Testis (tissue), 2 donors: ENCODE measurements at regions not wholly inside any gene's neighbourhood (a gene's known extent, or its start where the extent isn't known, plus 50 kb on each side); places are given as distances from the start of the nearest gene placed in this dataset.
"Not testable (repeated sequence)": the region's sequence is repeated elsewhere in the genome, so short reads cannot be mapped to it uniquely, and the experiment has no call there.

ENCODE experiments used
- DNase-seq: peaks from one replicate; pipeline ENCODE4 v3.0.0-alpha.2; 2019
- H3K27ac ChIP-seq, 2 donors: fragments of 200-600 bp; sonication (generic); one replicate each; pipeline ENCODE4 v1.5.1; 2019
- H3K27me3 ChIP-seq: fragments of 200-600 bp; sonication (generic); one replicate; pipeline ENCODE4 v1.5.1; 2019
- H3K36me3 ChIP-seq: fragments of 200-600 bp; sonication (generic); one replicate; pipeline ENCODE4 v1.5.1; 2017; ENCODE audit warnings: low read depth; ENCODE audit errors: missing control alignments
- H3K4me1 ChIP-seq: fragments of 200-600 bp; sonication (generic); one replicate; pipeline ENCODE4 v1.5.1; 2019
- H3K4me3 ChIP-seq, 2 donors: fragments of 200-600 bp; sonication (generic); one replicate each; pipeline ENCODE4 v1.5.1; 2017 to 2019
- H3K9me3 ChIP-seq: fragments of 200-600 bp; sonication (generic); one replicate; pipeline ENCODE4 v1.5.1; 2017
- POLR2A ChIP-seq: fragments of 450-650 bp; IDR thresholded peaks from one replicate; pipeline ENCODE4 v1.6.1; 2017; ENCODE audit warnings: antibody characterized with exemption, mild to moderate bottlenecking, moderate library complexity
- WGBS, 2 donors: methylation state at CpG; one replicate each; pipeline ENCODE4 v1.1.5; 2018; 5-methylcytosine and 5-hydroxymethylcytosine counted together
- intact Hi-C: fragments of 100-400 bp; cut with DNase I; formaldehyde crosslinking; loops from one replicate; pipeline ENCODE4 v1.15.1; 2023; ENCODE audit warnings: low total_unique reads
- TF ChIP-seq, protein P1 (sequence below), 3 experiments: fragments of 450-650 bp in 2 of 3; fragments of 200-600 bp in 1 of 3; sonication (generic) in 1 of 3; IDR thresholded peaks; one replicate each; pipeline ENCODE4 v1.5.1; 2016 to 2019; ENCODE audit warnings: antibody characterized with exemption in 3 of 3, mild to moderate bottlenecking in 2 of 3, moderate library complexity in 1 of 3

DNA sequence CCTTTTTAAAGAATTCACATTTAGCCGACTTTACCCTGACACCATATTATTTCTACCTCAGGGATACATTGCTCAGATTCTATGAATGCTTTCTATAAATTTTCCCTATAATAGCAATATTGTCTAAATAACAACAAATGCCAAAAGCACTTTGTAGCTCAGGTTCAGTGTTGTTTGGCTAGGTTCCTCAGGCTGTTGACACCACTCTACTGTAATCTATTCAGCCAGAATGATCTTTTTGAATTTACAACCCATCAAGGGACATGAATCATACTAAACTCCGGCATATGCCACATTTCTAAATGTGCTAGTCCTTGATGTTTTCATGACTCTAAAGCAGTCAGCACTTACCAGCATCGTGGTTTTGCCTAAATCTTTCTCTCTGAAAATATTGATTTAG lies 641.5 kb upstream of the CDH10 start:
- no peak overlapping the region for H3K4me3 ChIP-seq
- 67 to 71% methylated on average over 3 of the region's 3 CpGs for WGBS, 2 donors
- H3K9me3 ChIP-seq, result no peaks in the 10 kb centered on the region
- TF ChIP-seq, protein P1, sequence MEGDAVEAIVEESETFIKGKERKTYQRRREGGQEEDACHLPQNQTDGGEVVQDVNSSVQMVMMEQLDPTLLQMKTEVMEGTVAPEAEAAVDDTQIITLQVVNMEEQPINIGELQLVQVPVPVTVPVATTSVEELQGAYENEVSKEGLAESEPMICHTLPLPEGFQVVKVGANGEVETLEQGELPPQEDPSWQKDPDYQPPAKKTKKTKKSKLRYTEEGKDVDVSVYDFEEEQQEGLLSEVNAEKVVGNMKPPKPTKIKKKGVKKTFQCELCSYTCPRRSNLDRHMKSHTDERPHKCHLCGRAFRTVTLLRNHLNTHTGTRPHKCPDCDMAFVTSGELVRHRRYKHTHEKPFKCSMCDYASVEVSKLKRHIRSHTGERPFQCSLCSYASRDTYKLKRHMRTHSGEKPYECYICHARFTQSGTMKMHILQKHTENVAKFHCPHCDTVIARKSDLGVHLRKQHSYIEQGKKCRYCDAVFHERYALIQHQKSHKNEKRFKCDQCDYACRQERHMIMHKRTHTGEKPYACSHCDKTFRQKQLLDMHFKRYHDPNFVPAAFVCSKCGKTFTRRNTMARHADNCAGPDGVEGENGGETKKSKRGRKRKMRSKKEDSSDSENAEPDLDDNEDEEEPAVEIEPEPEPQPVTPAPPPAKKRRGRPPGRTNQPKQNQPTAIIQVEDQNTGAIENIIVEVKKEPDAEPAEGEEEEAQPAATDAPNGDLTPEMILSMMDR (IDR thresholded peaks at IDR 0.05), result no peak
- no peak for TF ChIP-seq POLR2A
- H3K36me3 ChIP-seq, result no peaks in the 10 kb centered on the region
- intact Hi-C loops, result no loop called here
- no peak overlapping the region for H3K27ac ChIP-seq
- H3K27me3 ChIP-seq, result no peaks in the 10 kb centered on the region
- no peaks in the 10 kb centered on the region for H3K4me1 ChIP-seq
- no peak for DNase-seq

DNA sequence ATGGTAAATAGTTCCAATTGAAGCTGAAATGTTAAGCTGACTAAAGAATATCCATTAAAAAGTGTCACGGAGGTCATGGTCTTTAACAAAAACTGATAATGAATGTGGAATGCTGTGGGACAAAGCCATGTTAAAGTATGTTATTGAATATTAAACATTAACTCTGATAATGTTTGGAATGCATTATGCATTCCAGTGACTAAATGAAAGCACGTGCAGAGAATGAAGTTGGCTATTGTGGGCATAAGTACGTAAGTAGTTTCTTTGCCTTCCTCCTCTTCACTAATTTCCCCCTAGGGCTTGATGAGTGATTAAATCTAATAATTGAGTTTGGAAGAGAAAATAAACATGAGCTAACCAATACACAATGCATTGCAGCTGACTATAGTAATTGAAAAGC lies 640.4 kb upstream of the CDH10 start:
- no peaks in the 10 kb centered on the region for H3K27me3 ChIP-seq
- no peaks in the 10 kb centered on the region for H3K9me3 ChIP-seq
- H3K27ac ChIP-seq, result no peak overlapping the region
- DNase-seq, result no peak
- TF ChIP-seq POLR2A, result no peak
- TF ChIP-seq, protein P1 (IDR thresholded peaks at IDR 0.05), result no peak
- H3K4me1 ChIP-seq, result no peaks in the 10 kb centered on the region
- 60 to 71% methylated on average over 3 of the region's 3 CpGs for WGBS, 2 donors
- H3K36me3 ChIP-seq, result no peaks in the 10 kb centered on the region
- H3K4me3 ChIP-seq, result no peak overlapping the region
- intact Hi-C loops, result no loop called here

DNA sequence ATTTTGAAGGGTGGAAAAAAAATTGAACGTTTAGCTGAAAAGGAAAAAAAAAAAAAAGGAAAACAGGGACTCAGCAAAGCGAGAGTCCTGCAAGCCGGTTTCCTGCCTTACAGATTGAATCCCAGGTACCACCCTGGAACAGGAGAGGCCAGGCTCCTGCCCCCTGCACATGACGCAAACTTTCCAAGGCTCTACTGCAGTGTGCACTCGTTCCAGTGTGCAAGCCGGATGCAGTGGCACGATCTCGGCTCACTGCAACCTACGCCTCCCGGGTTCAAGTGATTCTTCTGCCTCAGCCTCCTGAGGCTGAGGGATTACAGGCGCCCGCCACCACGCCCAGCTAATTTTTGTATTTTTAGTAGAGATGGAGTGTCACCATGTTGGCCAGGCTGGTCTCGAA lies 618.7 kb upstream of the CDH10 start:
- H3K36me3 ChIP-seq, intact Hi-C loops, DNase-seq, H3K27ac ChIP-seq, H3K27me3 ChIP-seq, H3K4me3 ChIP-seq, H3K4me1 ChIP-seq, H3K9me3 ChIP-seq: not testable (repeated sequence)
- WGBS, 2 donors, result 76 to 80% methylated on average over 14 of the region's 14 CpGs

DNA sequence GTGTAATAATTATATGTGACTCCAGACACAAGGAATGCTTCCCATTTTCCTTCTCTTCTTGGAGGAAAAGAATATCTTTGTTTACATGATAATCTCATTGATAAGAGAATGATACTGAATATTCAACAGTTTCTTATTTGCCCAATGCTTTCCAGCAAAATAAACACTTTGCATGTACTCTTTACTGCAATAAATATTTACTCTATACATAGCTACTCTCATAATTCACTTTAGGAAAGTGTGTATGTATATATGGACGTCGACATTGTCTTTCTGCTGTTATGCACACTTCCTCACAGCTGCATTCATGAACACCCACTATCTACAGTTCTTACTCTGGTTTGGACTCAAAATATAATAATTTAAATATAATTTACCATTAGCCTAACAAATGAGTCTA lies 617.4 kb upstream of the CDH10 start:
- intact Hi-C loops, result no loop called here
- Histone ChIP-seq H3K4me1 (no peaks in the 10 kb centered on the region), H3K27me3 (no peaks in the 10 kb centered on the region), H3K36me3 (no peaks in the 10 kb centered on the region), H3K4me3 (no peak overlapping the region), H3K9me3 (no peaks in the 10 kb centered on the region), H3K27ac (no peak overlapping the region)
- DNase-seq, result no peak
- TF ChIP-seq, protein P1 (IDR thresholded peaks at IDR 0.05), result no peak
- no peak for TF ChIP-seq POLR2A
- 81 to 84% methylated on average over 2 of the region's 2 CpGs for WGBS, 2 donors

DNA sequence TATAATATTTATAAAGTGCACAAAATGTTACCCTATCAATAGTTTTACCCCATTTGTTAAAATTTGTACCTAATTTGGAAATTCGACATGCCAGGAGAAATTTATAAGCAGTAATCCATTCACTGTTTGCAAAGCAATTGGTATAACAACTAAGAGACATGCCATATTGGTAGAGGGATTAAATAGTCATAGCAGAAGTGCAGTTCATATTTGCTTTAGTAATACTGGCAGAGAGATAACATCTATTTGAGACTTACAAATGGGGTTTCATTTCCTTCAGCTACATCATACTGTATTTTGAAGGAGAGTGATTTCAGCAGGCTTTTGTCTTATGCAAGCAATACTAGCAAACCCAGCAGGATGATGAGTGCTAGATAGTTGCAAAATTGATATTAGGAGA lies 610.4 kb upstream of the CDH10 start:
- Histone ChIP-seq H3K9me3 (no peaks in the 10 kb centered on the region), H3K4me3 (no peak overlapping the region), H3K4me1 (no peaks in the 10 kb centered on the region), H3K36me3 (no peaks in the 10 kb centered on the region), H3K27me3 (no peaks in the 10 kb centered on the region), H3K27ac (no peak overlapping the region)
- DNase-seq, result no peak
- no peak for TF ChIP-seq POLR2A
- TF ChIP-seq, protein P1 (IDR thresholded peaks at IDR 0.05), result no peak
- intact Hi-C loops, result no loop called here
- WGBS, 2 donors, result 90 to 96% methylated on average over 1 of the region's 1 CpG
